MCF 10A (cell line): ENCODE measurements at regions not wholly inside any gene's neighbourhood (a gene's known extent, or its start where the extent isn't known, plus 50 kb on each side); places are given as distances from the start of the nearest gene placed in this dataset.

Source experiments
- BruUV-seq: library from RNA; stranded (reverse); fragments of 400-500 nt; replicated peaks from 2 replicates; lab custom pipeline; 2021; lab: Mats Ljungman, UMichigan
- CTCF ChIA-PET: fragments of 300-600 bp; sonication (Branson Sonifier 250); formaldehyde crosslinking; extraction: SDS; loops from one replicate; lab custom pipeline; 2021; ENCODE audit warnings: antibody characterized with exemption, inconsistent platforms; lab: Yijun Ruan, JAX
- POLR2A ChIA-PET: fragments of 300-600, 350-650 bp; sonication (Branson Sonifier 250); formaldehyde crosslinking; extraction: SDS; loops from one replicate; lab custom pipeline; 2020; ENCODE audit warnings: antibody characterized with exemption, inconsistent platforms; lab: Yijun Ruan, JAX
- DNase-seq: peaks from one replicate; pipeline ENCODE4 v3.0.0-alpha.2; 2018; ENCODE audit not compliant: unreplicated experiment
- H3K27ac Mint-ChIP-seq: one replicate; pipeline ENCODE4 v1.8.0; 2022; ENCODE audit warnings: mild to moderate bottlenecking, low read depth, mixed read lengths; ENCODE audit not compliant: unreplicated experiment
- H3K27me3 Mint-ChIP-seq: one replicate; pipeline ENCODE4 v1.8.0; 2022; ENCODE audit warnings: mixed read lengths; ENCODE audit not compliant: insufficient read depth, unreplicated experiment
- H3K36me3 Mint-ChIP-seq: one replicate; pipeline ENCODE4 v1.8.0; 2022; ENCODE audit warnings: mild to moderate bottlenecking, moderate library complexity, mixed read lengths; ENCODE audit not compliant: insufficient read depth, unreplicated experiment
- H3K4me1 Mint-ChIP-seq: one replicate; pipeline ENCODE4 v1.8.0; 2022; ENCODE audit warnings: mixed read lengths; ENCODE audit not compliant: insufficient read depth, unreplicated experiment
- H3K4me3 Mint-ChIP-seq: one replicate; pipeline ENCODE4 v1.8.0; 2022; ENCODE audit warnings: mild to moderate bottlenecking, moderate library complexity, mixed read lengths; ENCODE audit not compliant: unreplicated experiment
- H3K9me3 Mint-ChIP-seq: one replicate; pipeline ENCODE4 v1.8.0; 2022; ENCODE audit warnings: mixed read lengths; ENCODE audit not compliant: unreplicated experiment
- intact Hi-C: fragments of 100-400 bp; cut with micrococcal nuclease; formaldehyde crosslinking; loops from 2 replicates; pipeline ENCODE4 v1.14.1; 2022
- TF ChIP-seq, protein P1 (sequence below): fragments of 200-600 bp; IDR thresholded peaks from one replicate; pipeline ENCODE4 v1.8.0; 2022; ENCODE audit warnings: antibody characterized with exemption, mild to moderate bottlenecking; ENCODE audit not compliant: unreplicated experiment

DNA sequence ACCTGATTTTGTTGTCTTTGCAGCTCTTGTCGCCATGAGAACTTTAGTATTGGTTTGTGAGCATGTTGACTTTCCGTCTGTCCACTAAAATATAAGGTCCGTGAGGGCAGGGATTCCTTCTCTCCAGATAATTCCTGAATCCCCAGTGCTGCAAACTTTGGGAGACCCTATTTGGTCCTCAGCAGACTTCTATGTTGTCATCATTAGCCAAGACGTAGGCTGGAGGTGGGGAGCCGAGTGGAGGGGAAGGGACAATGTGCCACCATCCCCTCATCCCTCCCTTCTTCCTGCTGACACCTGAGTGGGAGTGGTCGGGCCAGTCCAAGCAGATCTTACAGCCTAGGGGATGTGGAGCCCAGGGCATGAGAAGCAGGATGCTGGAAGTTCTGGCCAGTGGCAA lies 690.6 kb downstream of the TBC1D22A start:
- TF ChIP-seq, protein P1, sequence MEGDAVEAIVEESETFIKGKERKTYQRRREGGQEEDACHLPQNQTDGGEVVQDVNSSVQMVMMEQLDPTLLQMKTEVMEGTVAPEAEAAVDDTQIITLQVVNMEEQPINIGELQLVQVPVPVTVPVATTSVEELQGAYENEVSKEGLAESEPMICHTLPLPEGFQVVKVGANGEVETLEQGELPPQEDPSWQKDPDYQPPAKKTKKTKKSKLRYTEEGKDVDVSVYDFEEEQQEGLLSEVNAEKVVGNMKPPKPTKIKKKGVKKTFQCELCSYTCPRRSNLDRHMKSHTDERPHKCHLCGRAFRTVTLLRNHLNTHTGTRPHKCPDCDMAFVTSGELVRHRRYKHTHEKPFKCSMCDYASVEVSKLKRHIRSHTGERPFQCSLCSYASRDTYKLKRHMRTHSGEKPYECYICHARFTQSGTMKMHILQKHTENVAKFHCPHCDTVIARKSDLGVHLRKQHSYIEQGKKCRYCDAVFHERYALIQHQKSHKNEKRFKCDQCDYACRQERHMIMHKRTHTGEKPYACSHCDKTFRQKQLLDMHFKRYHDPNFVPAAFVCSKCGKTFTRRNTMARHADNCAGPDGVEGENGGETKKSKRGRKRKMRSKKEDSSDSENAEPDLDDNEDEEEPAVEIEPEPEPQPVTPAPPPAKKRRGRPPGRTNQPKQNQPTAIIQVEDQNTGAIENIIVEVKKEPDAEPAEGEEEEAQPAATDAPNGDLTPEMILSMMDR: no peak
- H3K4me1 Mint-ChIP-seq: peaks cover 6% of the 10 kb centered on the region
- no peak overlapping the region for H3K4me3 Mint-ChIP-seq
- intact Hi-C loops: no loop called here
- H3K36me3 Mint-ChIP-seq: no peaks in the 10 kb centered on the region
- no peak overlapping the region for H3K27ac Mint-ChIP-seq
- CTCF ChIA-PET: no interaction called here
- no peaks in the 10 kb centered on the region for H3K27me3 Mint-ChIP-seq
- BruUV-seq: no TSS peak
- peaks cover 16% of the 10 kb centered on the region for H3K9me3 Mint-ChIP-seq
- no peak for DNase-seq
- POLR2A ChIA-PET: no interaction called here

DNA sequence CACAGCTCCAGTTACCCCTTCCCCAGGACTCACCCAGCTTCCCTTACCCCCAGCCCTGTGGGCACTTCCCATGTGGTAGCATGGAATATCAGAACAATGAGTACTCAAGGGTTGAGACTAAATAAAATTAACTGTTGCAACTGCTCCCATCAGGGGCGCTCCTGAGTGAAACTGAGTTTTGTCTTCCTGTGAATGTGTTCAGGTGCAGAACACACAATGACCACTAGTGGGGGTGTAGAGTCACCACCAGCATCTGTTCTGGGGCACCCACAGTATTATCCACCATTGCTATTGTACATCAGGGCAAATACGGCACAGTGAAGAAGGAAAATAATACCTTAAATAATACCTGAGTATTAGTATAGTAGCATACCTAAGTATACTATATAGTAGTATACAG lies 689.7 kb downstream of the TBC1D22A start:
- intact Hi-C loops: no loop called here
- H3K4me1 Mint-ChIP-seq: peaks cover 6% of the 10 kb centered on the region
- H3K27ac Mint-ChIP-seq: no peak overlapping the region
- ChIA-PET CTCF (no interaction called here), POLR2A (no interaction called here)
- TF ChIP-seq, protein P1: peak; percentile 54
- H3K27me3 Mint-ChIP-seq: no peaks in the 10 kb centered on the region
- H3K9me3 Mint-ChIP-seq: peaks cover 16% of the 10 kb centered on the region
- no TSS peak for BruUV-seq
- peak; percentile 10 for DNase-seq
- H3K4me3 Mint-ChIP-seq: no peak overlapping the region
- H3K36me3 Mint-ChIP-seq: no peaks in the 10 kb centered on the region

DNA sequence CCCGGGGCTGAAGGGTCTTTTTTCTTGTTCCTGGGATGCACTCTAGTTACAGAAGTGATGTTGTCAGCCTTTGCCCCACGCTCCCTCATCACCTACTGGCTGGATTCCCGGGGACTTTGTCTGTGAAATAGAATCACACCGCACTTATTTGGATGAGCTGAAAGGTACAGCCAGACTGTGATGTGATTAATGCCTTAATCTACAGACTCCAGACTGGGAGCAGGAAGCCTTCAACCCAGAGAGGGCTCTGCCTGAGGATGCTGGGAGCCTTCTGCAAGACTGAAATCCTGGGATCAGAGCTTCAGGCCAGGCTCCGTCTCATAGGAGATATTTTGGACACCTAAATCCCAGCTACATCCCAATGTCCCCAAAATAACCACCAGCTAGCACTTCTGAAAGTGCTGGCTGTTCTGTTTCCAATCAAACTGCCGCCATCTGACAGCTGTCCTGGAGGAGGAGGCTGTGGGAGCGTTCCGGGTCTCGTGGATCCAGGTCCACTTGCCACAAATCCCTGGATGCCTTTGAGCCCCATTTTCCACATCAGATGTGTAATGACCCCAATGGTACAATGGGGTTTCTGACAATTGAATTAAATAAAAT lies 688.5 kb downstream of the TBC1D22A start:
- CTCF ChIA-PET: interaction anchor here (0.6 kb wide), 1 partner anchor 10 kb away, joined by 4 read pairs; no protein-coding TSS in a partner anchor
- no peaks in the 10 kb centered on the region for H3K36me3 Mint-ChIP-seq
- POLR2A ChIA-PET: no interaction called here

DNA sequence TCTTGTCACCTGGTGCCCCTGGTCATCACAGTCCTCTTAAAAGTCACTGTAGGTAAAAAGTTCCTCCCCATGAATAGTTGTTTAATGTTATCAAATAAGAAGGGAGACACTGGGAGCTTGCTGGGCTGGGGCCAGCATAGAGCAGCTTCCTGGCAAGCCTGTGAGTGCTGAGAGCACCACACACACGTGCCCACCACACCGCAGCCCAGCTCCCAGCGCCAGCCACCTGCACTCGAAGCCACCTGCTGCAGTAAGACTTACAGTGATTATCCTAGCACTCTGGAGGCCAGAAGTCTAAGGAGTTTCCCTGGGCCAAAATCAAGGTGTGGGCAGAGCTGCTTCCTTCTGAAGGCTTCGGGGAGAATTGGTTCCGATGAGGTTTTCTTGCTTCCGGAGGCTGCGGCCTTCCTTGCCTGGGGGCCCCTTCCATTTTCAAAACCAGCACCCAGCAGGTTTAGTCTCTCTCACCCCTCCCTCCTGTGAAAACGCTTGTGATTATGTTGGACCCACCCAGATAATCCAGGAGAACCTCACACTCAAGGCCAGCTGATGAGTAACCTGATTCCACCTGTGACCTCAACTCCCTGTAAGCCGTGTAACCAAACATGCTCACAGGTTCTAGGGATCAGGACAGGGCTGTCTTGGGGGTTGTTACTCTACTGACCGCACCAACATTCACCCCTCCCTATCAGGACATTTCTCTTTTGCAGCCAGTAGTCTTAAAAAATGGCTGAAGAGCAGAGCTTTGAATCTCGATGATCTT lies 687.2 kb downstream of the TBC1D22A start:
- CTCF ChIA-PET: no interaction called here
- Mint-ChIP-seq H3K27ac (no peak overlapping the region), H3K4me1 (peaks cover 6% of the 10 kb centered on the region), H3K36me3 (no peaks in the 10 kb centered on the region), H3K4me3 (no peak overlapping the region), H3K27me3 (no peaks in the 10 kb centered on the region), H3K9me3 (peaks cover 26% of the 10 kb centered on the region)
- no peak for DNase-seq
- no TSS peak for BruUV-seq
- TF ChIP-seq, protein P1: no peak
- POLR2A ChIA-PET: interaction anchor here (0.6 kb wide), 1 partner anchor 11 kb away, joined by 3 read pairs; no protein-coding TSS in a partner anchor
- intact Hi-C loops: no loop called here

More for the DNA sequence above, 688.5 kb downstream of the TBC1D22A start:
- Mint-ChIP-seq H3K4me3 (no peak overlapping the region), H3K4me1 (peaks cover 6% of the 10 kb centered on the region), H3K9me3 (peaks cover 16% of the 10 kb centered on the region), H3K27ac (no peak overlapping the region), H3K27me3 (no peaks in the 10 kb centered on the region)
- TF ChIP-seq, protein P1: no peak
- intact Hi-C loops: no loop called here
- no TSS peak for BruUV-seq
- no peak for DNase-seq
